ENCODE measurements at regions not wholly inside any gene's neighbourhood (a gene's known extent, or its start where the extent isn't known, plus 50 kb on each side); places are given as distances from the start of the nearest gene placed in this dataset.

GRCh38 chr12:87136330-87136976 lies 880.3 kb upstream of the MGAT4C start:
- TF ChIP-seq, protein P1, sequence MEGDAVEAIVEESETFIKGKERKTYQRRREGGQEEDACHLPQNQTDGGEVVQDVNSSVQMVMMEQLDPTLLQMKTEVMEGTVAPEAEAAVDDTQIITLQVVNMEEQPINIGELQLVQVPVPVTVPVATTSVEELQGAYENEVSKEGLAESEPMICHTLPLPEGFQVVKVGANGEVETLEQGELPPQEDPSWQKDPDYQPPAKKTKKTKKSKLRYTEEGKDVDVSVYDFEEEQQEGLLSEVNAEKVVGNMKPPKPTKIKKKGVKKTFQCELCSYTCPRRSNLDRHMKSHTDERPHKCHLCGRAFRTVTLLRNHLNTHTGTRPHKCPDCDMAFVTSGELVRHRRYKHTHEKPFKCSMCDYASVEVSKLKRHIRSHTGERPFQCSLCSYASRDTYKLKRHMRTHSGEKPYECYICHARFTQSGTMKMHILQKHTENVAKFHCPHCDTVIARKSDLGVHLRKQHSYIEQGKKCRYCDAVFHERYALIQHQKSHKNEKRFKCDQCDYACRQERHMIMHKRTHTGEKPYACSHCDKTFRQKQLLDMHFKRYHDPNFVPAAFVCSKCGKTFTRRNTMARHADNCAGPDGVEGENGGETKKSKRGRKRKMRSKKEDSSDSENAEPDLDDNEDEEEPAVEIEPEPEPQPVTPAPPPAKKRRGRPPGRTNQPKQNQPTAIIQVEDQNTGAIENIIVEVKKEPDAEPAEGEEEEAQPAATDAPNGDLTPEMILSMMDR (IDR thresholded peaks at IDR 0.05) = no peak
- TF ChIP-seq POLR2A (IDR thresholded peaks at IDR 0.05) = no peak
